HL-60 (cell line): ENCODE measurements at regions not wholly inside any gene's neighbourhood (a gene's known extent, or its start where the extent isn't known, plus 50 kb on each side); places are given as distances from the start of the nearest gene placed in this dataset.

Experiments
- DNase-seq, 2 experiments: peaks; one replicate each; pipeline ENCODE4 v3.0.0-alpha.2; 2010 to 2020; ENCODE audit warnings: low read depth in 1 of 2, low spot score in 1 of 2
- H3K27ac ChIP-seq: fragments of 250-450 bp; sonication (Bioruptor Pico); replicated peaks from 2 replicates; pipeline ENCODE4 v1.5.1; 2020; ENCODE audit warnings: mild to moderate bottlenecking, moderate library complexity
- H3K27me3 ChIP-seq: fragments of 250-450 bp; sonication (Bioruptor Pico); 2 replicates; pipeline ENCODE4 v1.5.1; 2021; ENCODE audit warnings: mild to moderate bottlenecking, moderate library complexity; ENCODE audit not compliant: insufficient read depth, poor library complexity, severe bottlenecking
- H3K4me3 ChIP-seq: replicated peaks from 2 replicates; pipeline ENCODE4 v1.5.1; 2011; ENCODE audit warnings: mild to moderate bottlenecking, control low read depth, low read length; ENCODE audit not compliant: insufficient read depth
- CTCF ChIP-seq: IDR thresholded peaks from one replicate; pipeline ENCODE4 v1.5.1; 2011; ENCODE audit warnings: low read length, control low read depth, inconsistent platforms; ENCODE audit not compliant: insufficient read depth
- GABPA ChIP-seq: IDR thresholded peaks from 2 replicates; pipeline ENCODE4 v1.6.1; 2012; ENCODE audit warnings: low read depth
- POLR2AphosphoS5 ChIP-seq: IDR thresholded peaks from 2 replicates; pipeline ENCODE4 v1.6.1; 2012; ENCODE audit warnings: low read depth
- REST ChIP-seq: IDR thresholded peaks from 2 replicates; pipeline ENCODE4 v1.6.1; 2012; ENCODE audit warnings: low read depth; ENCODE audit not compliant: insufficient replicate concordance
- SPI1 ChIP-seq: IDR thresholded peaks from 2 replicates; pipeline ENCODE4 v1.6.1; 2012; ENCODE audit warnings: low read depth, mild to moderate bottlenecking, borderline replicate concordance

- TF ChIP-seq REST (no peak), CTCF (no peak), SPI1 (no peak), POLR2AphosphoS5 (no peak), GABPA (no peak)
- Histone ChIP-seq H3K4me3 (no peak overlapping the region), H3K27me3 (no peaks in the 10 kb centered on the region), H3K27ac (no peak overlapping the region)
- DNase-seq: no peak
Measured at GRCh38 chr18:40355726-40356125, 1599.3 kb upstream of the PIK3C3 start.

GRCh38 chr18:40348196-40348595, 1606.8 kb upstream of the PIK3C3 start:
- DNase-seq: no peak

GRCh38 chr18:40347261-40347660, 1607.8 kb upstream of the PIK3C3 start:
- no peak for TF ChIP-seq SPI1
- no peak for TF ChIP-seq REST
- Histone ChIP-seq H3K27me3 (no peaks in the 10 kb centered on the region), H3K27ac (no peak overlapping the region), H3K4me3 (no peak overlapping the region)
- DNase-seq: no peak

More at GRCh38 chr18:40348196-40348595, 1606.8 kb upstream of the PIK3C3 start:
- Histone ChIP-seq H3K27ac (no peak overlapping the region), H3K27me3 (no peaks in the 10 kb centered on the region), H3K4me3 (no peak overlapping the region)
- TF ChIP-seq CTCF (no peak), SPI1 (no peak), POLR2AphosphoS5 (no peak), REST (no peak), GABPA (no peak)

GRCh38 chr18:40346146-40346545, 1608.9 kb upstream of the PIK3C3 start:
- TF ChIP-seq POLR2AphosphoS5: no peak
- no peaks in the 10 kb centered on the region for H3K27me3 ChIP-seq
- H3K4me3 ChIP-seq: no peak overlapping the region
- no peak overlapping the region for H3K27ac ChIP-seq
- no peak for DNase-seq
